Astrocyte (in vitro differentiated cells and primary cell): ENCODE measurements at regions not wholly inside any gene's neighbourhood (a gene's known extent, or its start where the extent isn't known, plus 50 kb on each side); places are given as distances from the start of the nearest gene placed in this dataset.

Experiments used
- DNase-seq: peaks from one replicate; pipeline ENCODE4 v3.0.0-alpha.2; 2010; ENCODE audit warnings: low read depth
- FAIRE-seq: peaks from 2 replicates; lab custom pipeline; 2011; peaks lifted over from hg19 to GRCh38; lab: Jason Lieb, UNC
- H2AFZ ChIP-seq: 2 replicates; pipeline ENCODE4 v1.6.0; 2012; ENCODE audit warnings: low read depth, low read length, inconsistent platforms
- H3K27ac ChIP-seq: 2 replicates; pipeline ENCODE4 v1.5.1; 2011; ENCODE audit warnings: low read depth, low read length, inconsistent platforms
- H3K27me3 ChIP-seq: 2 replicates; pipeline ENCODE4 v1.6.0; 2011; ENCODE audit warnings: low read length, inconsistent platforms; ENCODE audit not compliant: insufficient read depth
- H3K36me3 ChIP-seq: 2 replicates; pipeline ENCODE4 v1.5.1; 2011; ENCODE audit warnings: low read length, inconsistent platforms; ENCODE audit not compliant: insufficient read depth
- H3K4me1 ChIP-seq: 2 replicates; pipeline ENCODE4 v1.5.1; 2011; ENCODE audit warnings: low read length, inconsistent platforms; ENCODE audit not compliant: insufficient read depth
- H3K4me2 ChIP-seq: 2 replicates; pipeline ENCODE4 v1.6.0; 2012; ENCODE audit warnings: low read length, inconsistent platforms
- H3K4me3 ChIP-seq: 2 replicates; pipeline ENCODE4 v1.5.1; 2011; ENCODE audit warnings: low read depth, mild to moderate bottlenecking, low read length, inconsistent platforms; ENCODE audit not compliant: insufficient read depth
- H3K79me2 ChIP-seq: 2 replicates; pipeline ENCODE4 v1.6.0; 2012; ENCODE audit warnings: mild to moderate bottlenecking, low read length, inconsistent platforms; ENCODE audit not compliant: insufficient read depth
- H3K9ac ChIP-seq: 2 replicates; pipeline ENCODE4 v1.6.0; 2012; ENCODE audit warnings: mild to moderate bottlenecking, low read length, inconsistent platforms
- H3K9me3 ChIP-seq: 2 replicates; pipeline ENCODE4 v1.5.1; 2012; ENCODE audit warnings: low read depth, mild to moderate bottlenecking, low read length, inconsistent platforms; ENCODE audit not compliant: insufficient read depth
- H4K20me1 ChIP-seq: 2 replicates; pipeline ENCODE4 v1.6.0; 2012; ENCODE audit warnings: low read length, inconsistent platforms; ENCODE audit not compliant: insufficient read depth
- H3K27ac Mint-ChIP-seq: one replicate; pipeline ENCODE4 v1.8.0; 2021; ENCODE audit warnings: mild to moderate bottlenecking, mixed read lengths; ENCODE audit not compliant: unreplicated experiment
- H3K27me3 Mint-ChIP-seq: one replicate; pipeline ENCODE4 v1.8.0; 2021; ENCODE audit warnings: low read depth, mixed read lengths; ENCODE audit not compliant: unreplicated experiment
- H3K36me3 Mint-ChIP-seq: one replicate; pipeline ENCODE4 v1.8.0; 2021; ENCODE audit warnings: low read depth, mixed read lengths; ENCODE audit not compliant: unreplicated experiment
- H3K4me1 Mint-ChIP-seq: one replicate; pipeline ENCODE4 v1.8.0; 2021; ENCODE audit warnings: low read depth, mixed read lengths; ENCODE audit not compliant: unreplicated experiment
- H3K4me3 Mint-ChIP-seq: one replicate; pipeline ENCODE4 v1.8.0; 2021; ENCODE audit warnings: mild to moderate bottlenecking, moderate library complexity, mixed read lengths; ENCODE audit not compliant: unreplicated experiment
- H3K9me3 Mint-ChIP-seq: one replicate; pipeline ENCODE4 v1.8.0; 2021; ENCODE audit warnings: mild to moderate bottlenecking, mixed read lengths; ENCODE audit not compliant: unreplicated experiment
- CTCF ChIP-seq: IDR thresholded peaks from 2 replicates; pipeline ENCODE4 v1.5.1; 2011; ENCODE audit warnings: low read depth, mild to moderate bottlenecking, inconsistent platforms, low read length, moderate library complexity; ENCODE audit not compliant: insufficient read depth
- EZH2 ChIP-seq: IDR thresholded peaks from 2 replicates; pipeline ENCODE4 v1.6.1; 2012; ENCODE audit warnings: mild to moderate bottlenecking, low read length, inconsistent platforms; ENCODE audit not compliant: insufficient read depth

- H3K36me3 ChIP-seq = no peaks in the 10 kb centered on the region
- H3K79me2 ChIP-seq = no peaks in the 10 kb centered on the region
- no peaks in the 10 kb centered on the region for H3K27me3 ChIP-seq
- no peaks in the 10 kb centered on the region for H4K20me1 ChIP-seq
- DNase-seq (no peak), FAIRE-seq (no peak)
- Mint-ChIP-seq H3K4me3 (no peak overlapping the region), H3K27ac (no peak overlapping the region), H3K36me3 (no peaks in the 10 kb centered on the region), H3K27me3 (peaks cover 10% of the 10 kb centered on the region), H3K9me3 (no peaks in the 10 kb centered on the region), H3K4me1 (peaks cover 24% of the 10 kb centered on the region)
- H3K9me3 ChIP-seq = peaks cover under 1% of the 10 kb centered on the region
- no peak overlapping the region for H3K9ac ChIP-seq
- peaks cover 6% of the 10 kb centered on the region for H3K4me1 ChIP-seq
- H3K4me3 ChIP-seq = no peak overlapping the region
- H3K27ac ChIP-seq = no peak overlapping the region
- no peak overlapping the region for H3K4me2 ChIP-seq
- TF ChIP-seq EZH2 = no peak
- TF ChIP-seq CTCF = no peak
- H2AFZ ChIP-seq = no peak overlapping the region
Observed at GRCh38 chr2:16332681-16333557, 332.7 kb downstream of the CYRIA start.

GRCh38 chr2:16331772-16332171 is 333.9 kb downstream of the CYRIA start:
- Histone ChIP-seq H3K27ac (no peak overlapping the region), H3K79me2 (no peaks in the 10 kb centered on the region), H3K9me3 (no peaks in the 10 kb centered on the region), H3K27me3 (no peaks in the 10 kb centered on the region), H3K9ac (no peak overlapping the region), H3K4me3 (no peak overlapping the region), H3K36me3 (no peaks in the 10 kb centered on the region), H3K4me2 (no peak overlapping the region), H3K4me1 (peaks cover 6% of the 10 kb centered on the region), H2AFZ (no peak overlapping the region), H4K20me1 (no peaks in the 10 kb centered on the region)
- Mint-ChIP-seq H3K9me3 (no peaks in the 10 kb centered on the region), H3K4me1 (peaks cover 29% of the 10 kb centered on the region), H3K27me3 (peaks cover 10% of the 10 kb centered on the region), H3K27ac (no peak overlapping the region), H3K36me3 (no peaks in the 10 kb centered on the region), H3K4me3 (no peak overlapping the region)
- DNase-seq = no peak
- TF ChIP-seq EZH2 (no peak), CTCF (no peak)
- no peak for FAIRE-seq

GRCh38 chr2:16330982-16331381 is 334.7 kb downstream of the CYRIA start:
- H3K4me1 ChIP-seq = peaks cover 6% of the 10 kb centered on the region
- H3K9ac ChIP-seq = no peak overlapping the region
- no peaks in the 10 kb centered on the region for H4K20me1 ChIP-seq
- Mint-ChIP-seq H3K9me3 (peaks cover 2% of the 10 kb centered on the region), H3K27ac (no peak overlapping the region), H3K27me3 (peaks cover 12% of the 10 kb centered on the region), H3K4me3 (no peak overlapping the region), H3K4me1 (peaks cover 33% of the 10 kb centered on the region), H3K36me3 (no peaks in the 10 kb centered on the region)
- no peak for TF ChIP-seq EZH2
- no peak for TF ChIP-seq CTCF
- H3K4me3 ChIP-seq = no peak overlapping the region
- FAIRE-seq (no peak), DNase-seq (no peak)
- peak overlapping the region; percentile 46 for H3K4me2 ChIP-seq
- H3K79me2 ChIP-seq = no peaks in the 10 kb centered on the region
- H3K9me3 ChIP-seq = no peaks in the 10 kb centered on the region
- no peaks in the 10 kb centered on the region for H3K36me3 ChIP-seq
- H2AFZ ChIP-seq = no peak overlapping the region
- H3K27me3 ChIP-seq = no peaks in the 10 kb centered on the region
- no peak overlapping the region for H3K27ac ChIP-seq
